A549 (cell line): ENCODE measurements at regions not wholly inside any gene's neighbourhood (a gene's known extent, or its start where the extent isn't known, plus 50 kb on each side); places are given as distances from the start of the nearest gene placed in this dataset.

ENCODE experiments used
- CBX2 ChIP-seq: fragments of 200-600 bp; sonication (generic); IDR thresholded peaks from 2 replicates; pipeline ENCODE4 v1.6.1; 2016; ENCODE audit warnings: low read depth, mild to moderate bottlenecking, borderline replicate concordance
- EP300 ChIP-seq, 2 experiments: fragments of >200 bp; sonication (Bioruptor Twin); formaldehyde crosslinking; IDR thresholded peaks; 2 replicates in 1 of 2; 3 replicates in 1 of 2; pipeline ENCODE4 v1.6.1; 2016 to 2017
- MAZ ChIP-seq: fragments of 150-350 bp; IDR thresholded peaks from 2 replicates; pipeline ENCODE4 v1.6.1; 2014; ENCODE audit warnings: antibody characterized with exemption, low read depth, low read length, borderline replicate concordance
- POLR2A ChIP-seq: IDR thresholded peaks from 2 replicates; pipeline ENCODE4 v1.6.1; 2012; ENCODE audit warnings: mild to moderate bottlenecking, low read length
- RAD21 ChIP-seq, 2 experiments: fragments of >200 bp in 1 of 2; sonication (Bioruptor Twin) in 1 of 2; formaldehyde crosslinking in 1 of 2; IDR thresholded peaks in 1 of 2; conservative IDR thresholded peaks in 1 of 2; 2 replicates in 1 of 2; 3 replicates in 1 of 2; pipeline ENCODE4 v1.6.1; 2012 to 2018; ENCODE audit warnings: inconsistent platforms in 1 of 2
- RARB ChIP-seq: fragments of 250-450 bp; sonication (Bioruptor Pico); IDR thresholded peaks from 2 replicates; pipeline ENCODE4 v1.8.0; 2021; ENCODE audit warnings: mild to moderate bottlenecking, moderate library complexity
- TF ChIP-seq, protein P1 (sequence below): fragments of >200 bp; sonication (Bioruptor Twin); formaldehyde crosslinking; IDR thresholded peaks from 3 replicates; pipeline ENCODE4 v1.5.1; 2016

DNA sequence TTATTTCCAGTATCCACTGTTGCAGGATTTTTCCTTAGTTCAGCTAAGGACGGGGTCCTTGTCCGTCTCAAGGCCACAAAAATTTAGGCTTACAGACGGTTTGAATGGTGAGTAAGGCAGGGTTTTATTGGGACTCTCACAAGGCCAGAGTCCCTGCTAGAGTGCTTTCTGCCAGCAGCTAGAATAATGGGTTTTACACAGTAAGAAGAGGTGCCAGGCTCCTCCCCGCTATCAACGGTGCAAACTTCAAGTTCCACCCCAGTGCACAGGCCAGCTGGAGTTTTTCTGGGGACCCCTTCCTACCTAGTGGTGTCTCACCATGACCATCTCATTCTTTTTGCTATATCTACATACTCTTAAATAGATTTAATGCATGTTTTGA, 198.5 kb upstream of the KCTD7 start:
- TF ChIP-seq EP300 (IDR thresholded peaks at IDR 0.05) (no peak), MAZ (no peak), RARB (no peak), RAD21 (conservative IDR thresholded peaks at IDR 0.05 in 1 of 2, IDR thresholded peaks at IDR 0.05 in 1 of 2) (no peak), POLR2A (no peak), CBX2 (no peak)
- TF ChIP-seq, protein P1, sequence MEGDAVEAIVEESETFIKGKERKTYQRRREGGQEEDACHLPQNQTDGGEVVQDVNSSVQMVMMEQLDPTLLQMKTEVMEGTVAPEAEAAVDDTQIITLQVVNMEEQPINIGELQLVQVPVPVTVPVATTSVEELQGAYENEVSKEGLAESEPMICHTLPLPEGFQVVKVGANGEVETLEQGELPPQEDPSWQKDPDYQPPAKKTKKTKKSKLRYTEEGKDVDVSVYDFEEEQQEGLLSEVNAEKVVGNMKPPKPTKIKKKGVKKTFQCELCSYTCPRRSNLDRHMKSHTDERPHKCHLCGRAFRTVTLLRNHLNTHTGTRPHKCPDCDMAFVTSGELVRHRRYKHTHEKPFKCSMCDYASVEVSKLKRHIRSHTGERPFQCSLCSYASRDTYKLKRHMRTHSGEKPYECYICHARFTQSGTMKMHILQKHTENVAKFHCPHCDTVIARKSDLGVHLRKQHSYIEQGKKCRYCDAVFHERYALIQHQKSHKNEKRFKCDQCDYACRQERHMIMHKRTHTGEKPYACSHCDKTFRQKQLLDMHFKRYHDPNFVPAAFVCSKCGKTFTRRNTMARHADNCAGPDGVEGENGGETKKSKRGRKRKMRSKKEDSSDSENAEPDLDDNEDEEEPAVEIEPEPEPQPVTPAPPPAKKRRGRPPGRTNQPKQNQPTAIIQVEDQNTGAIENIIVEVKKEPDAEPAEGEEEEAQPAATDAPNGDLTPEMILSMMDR, result no peak
